ENCODE measurements at regions not wholly inside any gene's neighbourhood (a gene's known extent, or its start where the extent isn't known, plus 50 kb on each side); places are given as distances from the start of the nearest gene placed in this dataset.

DNA sequence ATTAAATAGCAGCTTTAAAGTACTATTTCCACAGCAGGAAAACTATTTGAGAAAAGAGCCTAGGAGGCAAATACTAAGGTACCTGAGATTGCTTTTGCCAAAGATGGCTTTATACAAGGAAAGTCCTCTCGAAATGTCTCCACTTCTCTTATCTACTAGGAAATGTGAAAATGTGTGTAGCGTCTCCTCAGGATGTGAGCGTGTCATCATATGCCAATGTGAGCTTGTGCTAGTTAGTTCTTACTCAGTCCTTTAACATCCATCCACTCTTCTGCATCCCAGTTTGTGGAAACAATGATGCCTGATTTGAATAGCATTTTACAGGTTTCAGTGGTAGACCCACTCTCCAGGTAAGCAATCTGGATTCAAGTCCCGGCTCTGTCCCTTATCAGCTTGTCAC is 421.0 kb downstream of the DYNC2H1 start:
- no peaks in the 10 kb centered on the region for H3K4me1 ChIP-seq
- FAIRE-seq (no peak), DNase-seq (no peak), ATAC-seq (no peak)
- WGBS, 2 donors, result 71 to 82% methylated on average over 4 of the region's 4 CpGs
- intact Hi-C loops (cut with DNase I), result no loop called here
- H3K4me3 ChIP-seq, result no peak overlapping the region
- no peaks in the 10 kb centered on the region for H3K9me3 ChIP-seq
- H3K27me3 ChIP-seq, result no peaks in the 10 kb centered on the region
- no peaks in the 10 kb centered on the region for H3K36me3 ChIP-seq
- no peak overlapping the region for H3K27ac ChIP-seq
- no peak for TF ChIP-seq CTCF (IDR thresholded peaks at IDR 0.05)

DNA sequence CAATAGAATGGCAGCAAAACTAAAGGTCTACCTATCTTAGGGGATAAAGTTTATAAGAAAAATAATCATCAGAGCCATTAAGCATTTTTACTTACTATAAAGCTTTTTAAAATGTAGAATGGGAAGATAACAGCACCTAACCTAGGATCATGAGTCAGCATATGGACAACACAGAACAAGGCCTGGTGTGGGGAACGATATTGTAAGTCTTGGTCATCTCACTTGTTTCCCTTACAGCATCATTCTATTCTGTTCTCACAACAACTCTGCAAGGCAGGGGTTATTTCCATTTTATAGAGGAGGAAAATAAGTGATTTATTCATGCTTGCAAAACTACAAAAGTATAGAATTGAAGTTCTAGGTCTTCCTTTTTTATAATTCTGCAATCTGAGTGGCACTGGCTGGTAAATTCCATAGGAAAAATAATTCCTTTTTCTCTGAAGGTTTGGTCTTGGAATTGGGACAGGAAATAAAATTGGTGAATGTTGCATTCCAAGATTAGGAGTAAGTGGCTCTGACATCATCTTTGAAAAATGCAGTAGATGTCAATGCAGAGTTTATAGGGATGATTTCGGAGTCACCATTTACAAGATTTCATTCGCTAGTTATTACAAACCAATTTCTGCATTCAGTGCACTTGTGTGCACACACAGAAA is 423.0 kb downstream of the DYNC2H1 start:
- DNase-seq (no peak), FAIRE-seq (no peak), ATAC-seq (no peak)
- Histone ChIP-seq H3K36me3 (no peaks in the 10 kb centered on the region), H3K27ac (no peak overlapping the region), H3K9me3 (no peaks in the 10 kb centered on the region), H3K27me3 (no peaks in the 10 kb centered on the region), H3K4me1 (no peaks in the 10 kb centered on the region), H3K4me3 (no peak overlapping the region)
- intact Hi-C loops (cut with DNase I), result no loop called here
- TF ChIP-seq CTCF (IDR thresholded peaks at IDR 0.05), result no peak
- 76 to 78% methylated on average over 3 of the region's 3 CpGs for WGBS, 2 donors

DNA sequence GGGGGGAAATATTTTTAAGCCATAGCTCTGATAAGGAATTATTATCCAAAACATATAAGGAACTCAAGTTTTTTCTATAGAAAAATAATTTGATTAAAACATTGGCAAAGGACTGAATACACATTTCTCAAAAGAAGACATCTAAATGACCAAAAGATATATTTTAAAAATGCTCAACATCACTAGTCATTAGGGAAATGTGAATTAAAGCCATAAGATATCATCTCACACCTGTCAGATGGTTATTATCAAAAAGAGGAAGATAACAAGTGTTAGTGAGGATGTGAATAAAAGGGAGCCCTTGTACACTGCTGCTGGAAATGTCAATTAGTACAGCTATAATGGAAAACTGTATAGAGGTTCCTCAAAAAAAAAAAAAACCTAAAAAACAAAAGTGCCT is 425.0 kb downstream of the DYNC2H1 start:
- ATAC-seq (no peak), DNase-seq (no peak), FAIRE-seq (no peak)
- H3K36me3 ChIP-seq, result no peaks in the 10 kb centered on the region
- no peak for TF ChIP-seq CTCF (IDR thresholded peaks at IDR 0.05)
- no peak overlapping the region for H3K27ac ChIP-seq
- intact Hi-C loops (cut with DNase I), result no loop called here
- H3K9me3 ChIP-seq, result no peaks in the 10 kb centered on the region
- H3K27me3 ChIP-seq, result no peaks in the 10 kb centered on the region
- no peaks in the 10 kb centered on the region for H3K4me1 ChIP-seq
- no peak overlapping the region for H3K4me3 ChIP-seq

DNA sequence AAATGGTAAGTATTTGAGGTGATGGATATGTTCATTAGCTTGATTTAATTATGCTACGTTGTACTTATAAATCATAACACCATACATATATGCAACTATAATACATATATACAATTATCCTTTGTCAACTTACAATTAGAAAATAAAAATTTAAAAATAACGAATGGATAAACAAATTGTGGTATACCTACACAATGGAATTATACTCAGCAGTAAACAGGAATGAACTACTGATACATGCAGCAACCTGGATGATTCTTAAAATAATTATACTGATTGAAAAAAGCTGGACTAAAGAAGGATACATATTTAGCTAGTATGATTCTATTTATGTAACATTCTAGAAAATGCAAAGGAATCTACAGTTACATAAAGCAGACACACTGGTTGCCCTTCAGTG is 425.7 kb downstream of the DYNC2H1 start:
- Histone ChIP-seq H3K36me3 (no peaks in the 10 kb centered on the region), H3K27me3 (no peaks in the 10 kb centered on the region), H3K9me3 (no peaks in the 10 kb centered on the region), H3K27ac (no peak overlapping the region), H3K4me1 (no peaks in the 10 kb centered on the region), H3K4me3 (no peak overlapping the region)
- FAIRE-seq, result no peak
- no peak for DNase-seq
- intact Hi-C loops (cut with DNase I), result no loop called here
- no peak for ATAC-seq
- TF ChIP-seq CTCF (IDR thresholded peaks at IDR 0.05), result no peak
- WGBS, 2 donors, result 55 to 63% methylated on average over 2 of the region's 2 CpGs

- Histone ChIP-seq H3K27ac (no peak overlapping the region), H3K4me3 (no peak overlapping the region), H3K9me3 (no peaks in the 10 kb centered on the region), H3K4me1 (no peaks in the 10 kb centered on the region), H3K36me3 (no peaks in the 10 kb centered on the region), H3K27me3 (no peaks in the 10 kb centered on the region)
- no peak for DNase-seq
- intact Hi-C loops (cut with DNase I), result no loop called here
- FAIRE-seq, result no peak
- TF ChIP-seq CTCF (IDR thresholded peaks at IDR 0.05), result no peak
- WGBS, 2 donors, result 83 to 86% methylated on average over 10 of the region's 10 CpGs
- ATAC-seq, result no peak
These were observed 427.1 kb downstream of the DYNC2H1 start for GRCh38 chr11:103536335-103536722.

Measured in pancreas (tissue), 10 donors.